TTC549 (cell line): ENCODE measurements at regions not wholly inside any gene's neighbourhood (a gene's known extent, or its start where the extent isn't known, plus 50 kb on each side); places are given as distances from the start of the nearest gene placed in this dataset.
"Not testable (repeated sequence)": the region's sequence is repeated elsewhere in the genome, so short reads cannot be mapped to it uniquely, and the experiment has no call there.

ENCODE experiments used
- FAIRE-seq: peaks from 2 replicates; lab custom pipeline; 2012; peaks lifted over from hg19 to GRCh38; lab: Jason Lieb, UNC

- no peak for FAIRE-seq
These were observed 196.9 kb upstream of the ZNF184 start for GRCh38 chr6:27669624-27670301.

GRCh38 chr6:27669295-27669623 lies 196.4 kb upstream of the ZNF184 start:
- no peak for FAIRE-seq

- no peak for FAIRE-seq
These were observed 195.8 kb upstream of the ZNF184 start for GRCh38 chr6:27668442-27669294.

- FAIRE-seq: no peak
These were observed 194.9 kb upstream of the ZNF184 start for GRCh38 chr6:27667657-27668441.

GRCh38 chr6:27667016-27667656 lies 194.2 kb upstream of the ZNF184 start:
- no peak for FAIRE-seq

GRCh38 chr6:27662769-27663168 lies 189.9 kb upstream of the ZNF184 start:
- FAIRE-seq: no peak

DNA sequence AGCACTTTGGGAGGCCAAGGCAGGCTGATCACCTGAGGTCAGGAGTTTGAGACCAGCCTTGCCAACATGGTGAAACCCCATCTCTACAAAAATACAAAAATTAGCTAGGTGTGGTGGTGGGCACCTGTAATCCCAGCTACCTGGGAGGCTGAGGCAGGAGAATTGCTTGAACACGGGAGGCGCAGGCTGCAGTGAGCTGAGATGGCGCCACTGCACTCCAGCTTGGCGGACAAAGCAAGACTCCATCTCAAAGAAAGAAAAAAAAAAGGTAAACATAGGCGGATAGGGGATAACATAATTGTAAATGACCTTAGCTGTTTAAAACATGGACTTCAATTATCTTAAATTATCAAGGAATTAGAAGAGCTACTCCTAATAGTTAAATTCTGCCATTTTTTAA lies 189.3 kb upstream of the ZNF184 start:
- not testable (repeated sequence) for FAIRE-seq

DNA sequence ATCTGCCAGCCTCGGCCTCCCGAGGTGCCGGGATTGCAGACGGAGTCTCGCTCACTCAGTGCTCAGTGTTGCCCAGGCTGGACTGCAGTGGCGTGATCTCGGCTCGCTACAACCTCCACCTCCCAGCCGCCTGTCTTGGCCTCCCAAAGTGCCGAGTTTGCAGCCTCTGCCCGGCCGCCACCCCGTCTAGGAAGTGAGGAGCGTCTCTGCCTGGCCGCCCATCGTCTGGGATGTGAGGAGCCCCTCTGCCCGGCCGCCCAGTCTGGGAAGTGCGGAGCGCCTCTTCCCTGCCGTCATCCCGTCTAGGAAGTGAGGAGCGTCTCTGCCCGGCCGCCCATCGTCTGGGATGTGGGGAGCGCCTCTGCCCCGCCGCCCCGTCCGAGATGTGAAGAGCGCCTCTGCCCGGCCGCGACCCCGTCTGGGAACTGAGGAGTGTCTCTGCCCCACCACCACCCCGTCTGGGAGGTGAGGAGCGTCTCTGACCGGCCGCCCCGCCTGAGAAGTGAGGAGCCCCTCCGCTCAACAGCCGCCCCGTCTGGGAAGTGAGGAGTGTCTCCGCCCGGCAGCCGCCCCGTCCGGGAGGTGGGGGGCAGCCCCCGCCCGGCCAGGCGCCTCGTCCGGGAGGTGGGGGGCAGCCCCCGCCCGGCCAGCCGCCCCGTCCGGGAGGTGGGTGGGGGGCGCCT lies 180.4 kb upstream of the ZNF184 start:
- not testable (repeated sequence) for FAIRE-seq

DNA sequence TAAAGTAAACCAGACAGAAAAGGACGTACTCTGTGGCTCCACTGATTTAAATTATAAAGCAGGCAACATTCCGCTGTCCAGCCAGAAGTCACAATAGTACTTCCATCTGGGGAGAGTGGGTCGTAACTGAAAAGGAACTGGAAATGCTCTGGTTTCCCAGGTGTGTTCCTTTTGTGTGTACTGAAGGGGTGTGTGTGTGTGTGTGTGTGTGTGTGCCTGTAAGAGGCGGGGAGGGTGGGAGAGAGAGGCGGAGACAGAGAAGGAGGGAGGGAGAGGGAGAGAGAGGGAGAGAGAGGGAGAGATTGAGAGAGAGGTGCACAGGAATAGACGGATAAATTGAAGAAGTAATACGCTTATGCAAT lies 178.4 kb upstream of the ZNF184 start:
- FAIRE-seq: no peak

DNA sequence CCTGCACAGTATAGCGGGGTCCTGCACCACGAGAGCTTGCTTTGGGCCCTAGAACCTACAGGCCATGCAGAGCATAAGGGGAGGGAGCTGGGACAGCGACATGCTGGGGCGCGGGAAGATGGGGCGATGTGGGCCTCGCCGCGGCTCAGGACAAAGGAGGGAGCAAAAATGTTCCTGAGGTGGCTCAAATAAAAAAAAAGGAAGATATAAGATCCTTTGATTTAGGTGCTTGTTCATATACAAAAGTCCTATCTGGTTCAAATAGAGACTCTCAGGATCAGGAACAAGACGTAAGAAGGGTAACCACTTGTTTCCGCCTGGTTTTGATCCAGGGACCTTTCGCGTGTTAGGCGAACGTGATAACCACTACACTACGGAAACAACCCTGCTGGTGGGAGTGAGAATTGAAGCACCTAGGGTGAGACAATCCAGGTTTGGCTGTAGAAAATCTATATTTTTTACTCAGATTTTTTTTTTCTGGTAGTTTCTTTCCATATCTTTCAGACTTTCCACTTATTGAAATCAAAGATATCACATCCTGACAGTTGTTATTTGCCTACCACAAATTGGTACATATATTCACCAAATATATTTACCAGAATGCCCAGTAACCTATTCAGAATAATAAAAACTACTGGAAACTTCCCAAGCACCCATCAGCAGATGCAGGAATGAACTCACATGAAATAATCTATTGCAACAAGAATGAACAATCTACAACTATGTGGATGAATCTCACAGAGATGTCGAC lies 177.9 kb upstream of the ZNF184 start:
- FAIRE-seq: peak; percentile 48

DNA sequence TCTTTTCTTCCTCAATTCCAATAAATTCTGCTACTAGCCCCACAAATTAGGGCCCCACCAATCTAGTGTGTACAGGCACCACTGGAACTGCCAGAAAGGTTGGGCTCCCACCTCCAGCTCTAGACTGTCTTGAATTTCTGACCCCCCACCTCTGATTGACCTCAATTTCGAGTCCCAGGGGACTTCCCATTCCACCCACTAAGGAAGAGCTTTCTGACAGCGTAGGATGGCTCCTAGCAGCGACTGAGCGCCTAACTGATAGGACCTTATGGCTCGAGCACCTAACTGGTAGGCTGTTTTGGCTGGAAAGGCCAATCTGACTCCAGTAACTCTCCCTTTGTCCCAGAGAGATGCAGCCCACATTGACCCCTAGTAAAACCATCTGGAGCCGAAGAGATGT lies 171.6 kb upstream of the ZNF184 start:
- no peak for FAIRE-seq

GRCh38 chr6:27642744-27643456 lies 170.0 kb upstream of the ZNF184 start:
- FAIRE-seq: no peak

DNA sequence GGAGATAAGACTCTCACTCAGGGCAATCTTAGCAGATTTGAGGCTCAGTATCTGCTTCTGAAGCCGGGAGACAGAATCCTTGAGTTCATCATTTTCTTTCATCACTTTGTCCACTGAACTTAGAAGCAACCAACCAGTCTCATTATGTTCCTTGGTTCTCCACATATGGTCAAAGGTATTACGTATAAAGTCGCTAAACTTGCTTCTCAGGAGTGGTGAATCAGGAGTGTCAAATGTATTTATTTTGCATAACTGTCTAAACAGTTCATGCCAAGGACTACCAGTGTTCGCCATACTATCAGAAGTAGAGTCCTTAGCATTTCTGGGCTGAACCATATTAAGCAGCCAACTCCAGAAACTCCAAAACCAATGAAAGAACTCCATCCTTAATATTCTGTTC lies 163.0 kb upstream of the ZNF184 start:
- not testable (repeated sequence) for FAIRE-seq

DNA sequence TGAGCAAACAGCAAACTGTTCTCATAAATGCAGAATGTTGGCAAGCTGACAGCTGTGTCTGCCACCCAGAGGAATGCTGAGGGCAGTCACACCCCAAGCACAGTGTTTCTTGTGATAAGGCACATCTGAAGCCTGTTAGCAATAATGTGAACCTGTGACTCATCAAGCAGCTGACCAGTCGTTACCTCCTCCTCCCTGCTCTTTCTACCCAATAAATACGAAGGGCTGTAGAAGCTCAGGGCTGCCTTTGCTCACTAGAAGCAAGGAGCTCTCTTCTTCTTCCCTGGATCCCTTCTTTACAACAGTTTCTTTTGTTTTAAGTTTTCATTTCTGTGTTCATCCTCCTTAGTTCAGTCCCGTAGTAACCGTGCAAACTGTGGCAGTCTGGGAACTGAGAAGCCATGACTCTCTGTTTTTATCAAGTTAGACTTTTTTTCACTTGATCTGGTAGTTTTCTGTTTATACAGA lies 160.3 kb upstream of the ZNF184 start:
- FAIRE-seq: not testable (repeated sequence)

DNA sequence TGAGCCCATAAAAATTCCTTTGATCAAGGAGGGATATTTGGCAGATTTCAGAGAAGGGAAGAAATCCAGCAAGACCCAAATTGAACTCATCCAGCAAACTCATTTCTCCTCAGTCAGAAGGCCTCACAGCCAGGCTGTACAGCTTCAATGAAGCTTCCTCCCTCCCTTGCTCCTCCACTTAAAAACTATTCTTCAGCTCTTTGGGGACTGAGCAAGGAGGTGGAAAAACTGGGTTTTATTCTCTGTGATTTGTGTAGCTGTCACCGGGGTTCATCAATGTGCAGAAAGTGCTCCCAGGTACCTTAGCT lies 158.7 kb upstream of the ZNF184 start:
- FAIRE-seq: peak; percentile 46

DNA sequence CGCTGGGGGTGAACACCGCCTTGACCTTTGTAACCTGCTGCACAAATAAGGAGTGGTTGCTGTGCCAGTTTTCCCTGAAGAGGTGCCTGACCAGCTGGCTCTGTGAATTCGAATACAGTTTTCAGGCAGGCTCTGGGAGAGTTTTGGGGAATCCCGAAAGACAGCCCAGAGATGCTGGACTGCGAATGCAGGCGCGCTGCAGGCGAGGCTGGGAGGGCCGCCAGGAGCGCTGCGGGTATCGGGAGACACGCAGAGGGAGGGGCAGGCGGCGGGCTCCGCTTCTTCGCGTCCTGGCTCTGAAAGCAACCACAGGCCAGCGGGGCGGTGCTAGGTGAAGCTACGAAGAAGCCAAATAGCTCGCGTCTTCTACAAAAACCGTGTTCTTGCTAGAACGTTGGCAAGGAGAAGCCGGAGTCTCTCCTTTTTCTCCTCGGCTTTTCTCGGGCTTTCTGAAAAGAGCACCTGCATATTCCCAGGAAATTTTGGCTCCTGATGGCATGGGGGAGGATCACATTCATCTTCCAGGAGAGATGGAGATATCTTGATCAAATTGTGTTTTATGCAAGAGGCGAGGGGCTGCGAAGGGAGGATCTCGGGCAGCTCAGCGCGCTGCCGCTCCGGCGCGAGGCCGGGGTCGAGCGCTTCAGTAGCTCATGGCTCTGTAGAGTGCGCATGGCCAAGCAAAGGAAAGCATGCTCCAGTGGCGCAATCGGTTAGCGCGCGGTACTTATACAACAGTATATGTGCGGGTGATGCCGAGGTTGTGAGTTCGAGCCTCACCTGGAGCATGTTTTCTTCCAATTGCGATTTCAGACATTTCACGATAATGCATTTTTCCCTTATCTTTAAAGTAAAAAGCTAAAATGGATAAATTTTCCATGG lies 158.1 kb upstream of the ZNF184 start:
- no peak for FAIRE-seq

DNA sequence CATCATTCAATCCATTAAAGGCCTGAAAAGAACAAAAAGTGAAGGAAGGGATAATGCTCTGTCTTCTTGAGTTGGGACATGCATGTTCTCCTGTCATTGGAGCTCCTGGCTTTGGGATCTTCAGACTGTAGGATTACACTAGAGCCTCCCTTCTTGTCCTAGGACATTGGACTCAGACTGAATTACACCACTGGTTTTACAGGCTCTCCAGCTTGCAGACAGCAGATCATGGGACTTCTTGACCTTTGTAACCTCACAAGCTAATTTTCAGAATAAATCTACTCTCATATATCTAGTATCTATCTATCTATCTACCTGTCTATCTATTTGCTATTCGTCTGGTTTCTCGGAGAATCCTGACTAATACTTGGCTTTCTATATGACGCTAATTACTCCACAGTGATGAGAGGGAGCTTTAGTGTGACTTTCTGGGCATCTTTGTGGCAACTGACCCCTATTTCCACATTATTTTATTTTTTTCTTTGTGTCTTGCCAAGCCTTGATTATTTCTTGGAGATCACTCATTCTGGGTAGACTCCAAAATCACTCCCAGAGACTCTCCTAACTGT lies 151.9 kb upstream of the ZNF184 start:
- no peak for FAIRE-seq

DNA sequence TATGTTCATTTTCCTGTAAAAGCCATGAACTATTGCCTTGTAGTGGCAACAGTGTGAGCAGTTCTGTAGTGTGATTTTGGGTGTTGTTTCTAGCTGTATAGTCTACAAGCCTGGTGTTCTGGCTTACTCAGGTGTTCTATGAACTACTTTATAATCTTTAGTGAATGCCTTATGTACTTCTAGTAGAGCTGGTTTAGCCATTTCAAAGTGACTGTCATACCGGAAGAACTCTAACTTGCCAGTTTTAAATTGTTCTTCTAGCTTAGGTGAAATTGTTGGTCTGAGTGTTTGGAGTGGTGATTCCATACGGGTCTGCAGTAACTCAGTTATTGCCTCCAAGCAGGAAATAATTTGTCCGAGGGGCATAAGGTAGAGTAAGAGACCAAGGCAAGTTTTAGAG lies 150.2 kb upstream of the ZNF184 start:
- FAIRE-seq: no peak

DNA sequence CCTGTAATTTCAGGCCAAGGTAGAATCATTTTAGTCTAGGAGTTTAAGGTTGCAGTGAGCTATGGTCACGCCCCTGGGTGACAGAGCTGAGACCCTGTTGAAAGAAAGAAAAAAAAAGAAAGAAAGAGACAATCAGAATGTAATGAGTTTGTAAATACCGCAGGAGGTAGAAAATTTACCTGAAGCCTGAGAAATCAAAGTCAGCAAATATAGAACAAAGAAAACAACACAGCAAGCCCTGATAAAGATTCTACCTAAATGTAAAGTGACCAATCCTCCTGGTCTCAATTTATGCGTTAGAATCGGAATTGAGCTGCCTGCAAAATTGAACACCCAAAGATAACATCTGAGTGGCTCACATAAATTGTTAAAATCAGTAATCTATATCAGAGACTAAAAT lies 146.5 kb upstream of the ZNF184 start:
- FAIRE-seq: no peak
